M059J (cell line): ENCODE measurements at regions not wholly inside any gene's neighbourhood (a gene's known extent, or its start where the extent isn't known, plus 50 kb on each side); places are given as distances from the start of the nearest gene placed in this dataset.
"Not testable (repeated sequence)": the region's sequence is repeated elsewhere in the genome, so short reads cannot be mapped to it uniquely, and the experiment has no call there.

ENCODE experiments used
- DNase-seq: peaks from one replicate; pipeline ENCODE4 v3.0.0-alpha.2; 2012; ENCODE audit warnings: low read depth

DNA sequence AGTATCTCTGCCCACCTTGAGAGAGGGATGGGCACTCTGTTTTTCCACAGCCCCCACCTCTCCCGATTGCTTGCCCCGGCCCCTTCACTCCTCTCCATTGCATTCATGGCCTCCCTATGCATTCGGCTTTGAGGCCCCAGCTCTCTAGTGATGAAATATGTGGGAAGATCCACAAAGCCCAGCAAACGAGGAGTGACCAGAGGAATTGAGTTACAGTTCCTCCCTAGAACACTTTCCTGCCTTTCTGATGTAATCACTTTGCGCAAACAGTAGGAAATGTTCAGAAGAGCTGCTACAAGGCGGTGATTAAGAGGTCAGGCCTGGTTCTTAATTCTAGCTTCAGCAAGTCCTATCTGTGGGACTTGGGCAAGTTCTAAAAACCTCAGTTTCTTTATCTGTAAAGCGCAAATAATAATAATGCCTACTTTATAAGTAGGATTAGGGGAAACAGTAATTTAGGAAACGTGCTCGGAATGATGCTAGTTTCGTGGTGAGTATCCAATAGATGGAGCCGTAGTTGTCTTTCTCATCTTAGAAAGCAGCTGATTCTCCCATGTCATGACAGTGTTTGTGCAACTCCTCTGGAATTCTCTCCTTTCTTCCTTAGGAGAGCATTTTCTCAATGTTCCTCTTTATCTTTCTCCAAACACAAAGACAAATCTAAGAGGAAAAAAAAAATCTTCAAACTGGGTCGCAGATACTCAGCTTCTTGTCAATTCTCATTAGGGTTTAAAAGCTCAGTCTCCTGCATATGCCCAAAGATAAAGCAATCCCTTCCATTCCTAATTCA, 99.5 kb upstream of the MSX2 start:
- no peak for DNase-seq

DNA sequence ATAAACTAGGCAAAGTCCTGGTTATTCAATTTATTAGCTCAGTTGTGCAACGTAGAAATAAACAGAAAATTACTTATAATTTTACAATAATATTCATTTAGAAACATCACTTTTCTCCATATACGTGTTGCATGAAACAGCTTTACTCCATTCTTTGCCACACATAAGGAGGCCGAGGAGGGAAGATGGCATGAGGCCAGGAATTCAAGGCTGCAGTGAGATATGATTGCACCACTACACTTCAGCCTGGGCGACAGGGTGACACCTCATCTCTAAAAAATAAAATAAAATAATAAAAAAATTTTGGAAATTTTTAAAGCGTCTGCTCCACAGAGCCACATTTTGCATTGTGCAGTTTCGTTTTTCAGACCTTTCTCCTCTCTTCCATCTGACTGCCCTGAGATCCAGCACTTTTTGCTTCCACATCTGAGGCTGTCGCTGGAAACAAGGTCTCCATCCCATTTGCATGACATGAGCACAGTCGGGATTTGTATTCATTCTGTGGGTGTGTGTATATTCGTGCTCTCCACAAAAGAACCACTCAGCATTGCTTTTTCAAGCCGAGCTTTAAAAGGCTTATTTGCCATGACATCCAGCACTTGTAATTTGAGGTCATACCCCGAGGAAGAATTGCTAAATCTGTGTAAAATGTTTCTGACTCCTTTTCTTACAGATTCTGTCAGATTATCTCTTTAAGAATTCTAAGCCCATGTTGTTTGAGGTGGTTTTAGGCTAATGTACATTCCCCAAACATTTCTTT, 98.6 kb upstream of the MSX2 start:
- peak; percentile 21 for DNase-seq

DNA sequence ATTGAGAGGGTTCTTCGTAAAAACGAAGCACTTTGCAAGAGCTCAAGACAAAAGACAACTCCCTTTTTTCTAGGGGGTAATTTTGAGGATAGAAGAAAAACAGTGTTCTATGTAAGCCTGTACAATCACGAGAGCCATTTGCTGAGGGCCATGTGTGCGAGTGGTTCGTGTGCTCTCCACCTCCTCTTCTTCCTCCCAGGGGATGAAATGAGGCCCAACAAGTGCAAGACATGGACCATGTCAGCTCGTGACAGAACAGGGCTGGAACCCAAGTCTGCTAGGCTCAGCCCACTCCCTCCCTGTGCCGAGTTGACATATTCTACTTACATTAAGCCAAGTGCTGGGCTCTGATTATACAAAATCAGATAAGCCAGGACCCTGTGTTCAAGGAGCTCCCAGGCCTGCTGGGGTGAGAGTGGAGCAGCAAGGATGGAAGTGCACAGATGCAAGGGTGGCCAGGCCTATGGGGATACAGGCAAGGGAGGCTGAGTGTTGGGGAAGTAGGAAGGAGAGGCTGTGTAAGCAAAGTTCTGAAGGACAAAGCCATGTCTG, 97.9 kb upstream of the MSX2 start:
- no peak for DNase-seq

DNA sequence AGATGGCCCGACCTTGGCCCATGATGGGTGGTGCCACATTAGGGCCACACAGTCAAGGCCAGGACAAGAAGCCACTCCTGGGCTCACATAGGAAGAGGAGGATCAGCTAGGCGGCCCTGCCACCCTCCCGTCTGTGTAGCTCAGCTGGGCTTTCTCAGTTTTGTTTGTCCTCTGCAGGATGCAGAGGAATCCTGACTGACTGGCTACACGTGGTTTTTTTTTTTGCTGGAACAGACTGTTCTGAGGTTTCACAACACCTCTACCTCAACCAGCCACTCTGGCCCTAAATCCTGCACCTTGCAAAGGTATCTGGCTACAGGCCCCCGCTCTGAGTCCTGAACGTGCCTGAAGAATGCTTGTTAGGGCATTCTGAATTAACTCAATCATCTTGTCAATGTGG, 88.3 kb upstream of the MSX2 start:
- DNase-seq: no peak

DNA sequence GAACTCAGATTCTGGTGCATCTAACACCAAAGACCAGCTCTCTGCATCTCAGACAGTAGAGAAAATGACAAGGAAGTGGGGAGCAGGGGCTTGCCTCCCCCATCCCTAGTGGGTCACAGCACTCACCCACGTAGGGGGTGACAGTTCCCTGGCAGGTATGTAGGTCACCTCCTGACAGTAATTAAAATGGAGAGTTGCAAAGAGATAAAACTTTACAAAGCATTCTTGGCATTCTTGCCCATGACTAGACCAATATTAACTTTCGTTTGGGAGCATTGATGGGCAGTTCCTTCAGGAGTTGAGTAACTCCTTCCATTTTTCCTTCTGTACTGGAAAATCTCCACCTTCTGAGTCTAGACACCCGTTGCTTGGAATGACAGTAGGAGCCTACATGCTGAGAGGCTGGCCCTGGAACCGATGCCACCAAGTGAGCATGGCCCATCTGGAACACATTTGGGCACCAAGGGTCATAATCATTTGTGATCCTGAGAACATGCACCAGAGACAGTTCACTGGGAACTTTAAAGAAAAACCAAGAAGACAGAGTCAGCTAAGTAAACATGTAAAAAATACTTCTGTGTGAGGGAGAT, 81.5 kb upstream of the MSX2 start:
- peak; percentile 16 for DNase-seq

DNA sequence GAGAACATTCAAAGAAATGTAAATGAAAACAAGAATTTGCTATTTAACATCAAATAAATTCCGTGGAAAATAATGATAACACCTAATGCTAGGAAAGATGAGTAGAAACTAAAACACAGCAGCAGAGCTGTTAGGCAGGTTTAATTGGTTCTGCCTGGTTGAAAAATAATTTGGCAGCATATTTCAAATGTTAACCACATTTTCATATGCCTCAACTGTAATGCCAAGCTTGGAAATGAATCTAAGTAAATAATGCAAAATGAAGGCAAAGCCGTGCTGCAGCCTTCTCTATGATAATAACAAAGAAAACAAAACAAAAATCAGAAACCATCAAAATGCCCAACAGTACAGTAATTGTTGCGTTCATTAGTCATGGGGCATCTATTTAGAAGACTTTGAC, 79.9 kb upstream of the MSX2 start:
- DNase-seq: no peak

DNA sequence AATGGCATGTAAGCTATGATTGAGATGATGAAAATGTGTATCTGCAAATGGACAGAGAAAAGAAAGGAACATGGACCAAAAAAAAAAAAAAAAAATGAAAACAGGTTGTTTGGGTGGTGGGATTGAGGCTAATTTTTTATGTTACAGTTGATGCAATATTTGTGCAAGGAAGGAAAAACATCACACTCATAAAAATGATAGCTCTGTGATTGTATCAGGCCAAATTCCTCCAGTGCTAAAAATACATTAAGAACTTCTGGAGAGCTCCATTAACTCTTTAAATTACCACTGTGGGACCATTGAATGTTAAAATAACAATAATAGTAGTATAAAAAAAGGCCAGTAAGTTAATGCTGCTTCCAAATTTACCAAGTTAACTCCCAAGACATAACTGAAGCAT, 79.5 kb upstream of the MSX2 start:
- no peak for DNase-seq

DNA sequence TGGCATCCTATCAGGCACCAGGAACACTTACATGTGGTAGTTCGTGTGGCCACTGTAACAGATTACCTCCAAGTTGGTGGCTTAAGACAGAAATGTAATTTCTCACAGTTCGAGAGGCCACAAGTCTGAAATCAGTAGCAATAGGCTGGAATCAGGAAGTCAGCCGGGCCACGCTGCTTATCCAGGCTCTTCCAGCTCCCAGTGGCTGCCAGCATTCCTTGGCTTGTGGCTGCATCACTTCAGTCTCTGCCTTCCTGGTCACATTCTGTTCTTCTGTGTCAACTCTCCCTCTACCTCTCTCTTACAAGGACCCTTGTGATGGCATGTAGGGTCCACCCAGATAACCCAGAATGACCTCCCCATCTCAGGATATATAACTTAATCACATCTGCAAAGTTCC, 78.7 kb upstream of the MSX2 start:
- no peak for DNase-seq

DNA sequence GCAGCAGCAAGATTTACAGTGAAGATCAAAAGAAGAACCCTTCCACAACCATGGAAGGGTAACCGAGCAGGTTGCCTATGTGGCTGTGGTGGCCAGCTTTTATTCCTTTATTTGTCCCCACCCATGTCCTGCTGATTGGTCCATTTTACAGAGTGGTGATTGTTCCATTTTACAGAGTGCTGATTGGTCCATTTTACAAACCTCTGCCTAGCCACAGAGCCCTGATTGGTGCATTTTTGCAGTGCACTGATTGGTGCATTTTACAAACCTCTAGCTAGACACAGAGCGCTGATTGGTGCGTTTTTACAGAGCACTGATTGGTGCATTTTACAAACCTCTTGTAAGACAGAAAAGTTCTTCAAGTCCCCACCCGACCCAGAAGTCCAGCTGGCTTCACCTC, 75.8 kb upstream of the MSX2 start:
- not testable (repeated sequence) for DNase-seq

DNA sequence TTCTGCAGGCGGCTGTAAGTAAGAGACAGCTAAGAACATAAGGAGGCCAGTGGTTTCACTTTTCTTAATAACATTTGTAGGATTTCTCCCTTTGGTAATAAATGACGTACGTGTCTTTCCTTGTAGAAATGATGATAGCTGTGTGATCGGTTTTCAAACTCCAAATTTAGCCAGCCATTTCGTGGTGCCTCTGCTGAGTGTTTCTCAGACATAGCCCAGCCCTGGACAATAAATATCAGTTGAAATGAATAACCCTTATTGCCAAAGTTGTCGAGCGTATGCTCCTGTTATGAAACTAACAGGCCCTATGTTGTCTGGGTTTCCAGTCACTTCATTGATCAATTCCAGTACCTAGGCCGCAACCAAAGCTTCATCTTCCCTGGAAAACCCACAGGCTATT, 75.0 kb upstream of the MSX2 start:
- no peak for DNase-seq

DNA sequence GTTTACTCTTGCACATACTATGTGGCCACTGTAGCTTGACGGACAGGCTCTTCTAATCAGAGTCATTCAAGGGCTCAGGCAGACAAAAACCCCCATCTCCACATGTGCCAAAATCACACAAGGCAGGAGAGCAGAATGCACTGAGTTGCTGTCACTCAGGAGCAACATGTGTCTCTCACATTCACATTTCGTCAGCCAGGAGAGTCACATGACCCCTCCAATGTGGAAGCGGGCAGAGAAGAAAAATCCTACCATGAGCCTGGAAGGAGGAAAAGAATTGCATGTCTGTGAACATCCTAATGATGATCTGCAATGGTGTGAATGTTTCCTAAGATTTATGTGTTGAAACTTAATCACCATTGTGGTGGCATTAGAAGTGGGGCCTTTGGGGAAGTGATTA, 69.9 kb upstream of the MSX2 start:
- no peak for DNase-seq

DNA sequence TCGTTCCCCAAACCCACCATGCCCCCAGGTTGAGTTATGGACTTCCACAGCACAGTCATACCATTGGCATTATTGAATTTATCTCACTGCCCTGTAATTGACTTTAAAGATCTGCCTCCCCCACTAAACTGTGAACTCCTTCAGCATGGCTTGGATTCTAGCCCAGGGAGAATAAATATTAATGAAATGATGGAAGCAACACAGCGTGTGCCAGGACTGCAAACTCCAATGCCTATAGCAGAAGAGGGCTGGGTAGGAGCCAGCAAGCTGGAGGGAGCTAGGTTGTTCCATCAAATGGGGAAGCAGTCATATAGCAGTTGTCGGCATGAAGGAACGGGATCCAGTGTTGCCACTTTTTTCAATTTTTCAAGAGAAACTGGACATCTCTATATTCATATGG, 69.0 kb upstream of the MSX2 start:
- DNase-seq: no peak

DNA sequence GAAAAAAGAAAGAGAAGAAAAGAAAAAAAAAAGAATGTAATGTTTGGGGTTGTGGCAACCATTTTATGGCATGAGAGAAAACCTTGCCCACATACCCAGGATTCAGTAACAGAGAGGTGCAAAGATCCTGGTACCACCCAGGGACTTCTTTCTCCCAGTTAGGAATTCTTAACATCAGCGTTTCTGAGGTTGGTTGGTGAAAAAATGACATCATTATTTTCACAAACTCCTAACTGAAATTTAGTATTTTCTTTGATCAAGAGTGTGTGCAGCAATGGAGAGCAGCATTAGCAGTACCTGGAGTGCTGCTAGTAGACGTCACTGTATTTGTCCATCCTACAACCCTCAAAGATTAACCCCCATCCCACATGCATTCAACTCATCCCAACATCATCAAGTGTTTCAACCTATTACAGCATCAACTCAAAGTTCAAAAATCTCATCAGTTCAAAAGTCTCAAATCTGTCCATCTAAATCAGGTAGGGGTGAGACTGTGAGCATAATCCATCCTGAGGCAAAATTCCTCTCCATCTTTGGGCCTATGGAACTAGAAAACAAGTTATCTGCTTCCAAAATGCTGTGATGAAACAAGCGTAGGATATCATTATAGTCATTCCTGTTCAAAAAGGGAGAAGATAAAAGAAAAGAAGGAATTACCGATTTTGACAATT, 60.1 kb upstream of the MSX2 start:
- DNase-seq: no peak

DNA sequence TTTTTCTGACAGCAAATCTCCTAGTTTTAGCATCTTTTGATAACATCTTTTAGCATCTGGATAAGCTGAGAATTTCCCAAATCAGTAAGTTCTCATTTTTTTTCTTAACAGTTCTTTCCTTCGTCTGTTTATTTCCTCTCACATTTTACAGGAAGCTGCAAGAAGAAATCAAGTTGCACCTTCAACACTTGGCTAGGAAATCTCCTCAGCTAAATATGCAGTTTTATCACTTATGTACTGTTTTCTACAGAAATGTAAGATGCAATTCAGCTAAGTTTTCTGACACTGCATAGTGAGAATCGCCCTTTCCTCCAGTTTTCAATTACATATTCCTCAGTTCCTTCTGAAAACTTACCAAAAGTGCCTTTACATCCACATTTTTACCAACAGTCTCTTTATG, 59.0 kb upstream of the MSX2 start:
- DNase-seq: no peak

DNA sequence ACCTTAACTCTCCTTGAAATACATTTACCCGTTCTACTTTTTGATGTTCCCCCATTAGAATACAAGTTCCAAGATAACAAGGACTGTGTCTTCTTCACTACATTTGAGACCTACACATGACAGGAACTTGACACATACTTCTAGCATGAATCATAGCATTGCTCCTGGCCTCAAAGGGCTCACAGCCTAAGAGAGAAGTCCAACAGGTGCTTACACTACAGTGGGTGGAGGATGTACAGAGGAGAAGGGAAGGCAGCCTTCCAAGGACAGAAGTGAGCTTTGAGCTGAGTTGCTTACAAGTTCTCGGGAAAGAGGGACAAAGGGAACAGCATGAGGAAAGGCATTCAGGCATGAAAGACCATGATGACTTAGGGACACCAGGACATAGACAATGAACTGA, 56.9 kb upstream of the MSX2 start:
- DNase-seq: no peak

DNA sequence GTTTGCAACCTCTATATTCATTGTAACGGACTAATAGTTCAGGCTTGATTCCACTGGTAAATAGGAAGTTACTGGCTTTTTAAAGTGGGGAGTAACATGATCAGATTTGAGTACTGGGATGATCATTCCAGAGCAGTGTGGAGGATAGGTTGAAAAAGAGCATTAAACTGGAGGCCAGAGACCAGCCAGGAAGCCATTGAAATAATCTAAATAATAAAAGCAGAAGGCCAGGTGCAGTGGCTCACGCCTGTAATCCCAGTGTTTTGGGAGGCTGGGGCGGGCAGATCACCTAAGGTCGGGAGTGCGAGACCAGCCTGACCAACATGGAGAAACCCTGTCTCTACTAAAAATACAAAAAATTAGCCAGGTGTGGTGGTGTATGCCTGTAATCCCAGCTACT, 56.0 kb upstream of the MSX2 start:
- no peak for DNase-seq
